T-helper 1 cell treated with Interleukin-12 subunit alpha and Interleukin-12 subunit beta and Interleukin-4 antibody, amounts not matched to agents 30 ng/mL and 1 ng/mL, for 36 hours (primary cell): ENCODE measurements at regions not wholly inside any gene's neighbourhood (a gene's known extent, or its start where the extent isn't known, plus 50 kb on each side); places are given as distances from the start of the nearest gene placed in this dataset.

Source experiments
- intact Hi-C: fragments of 100-400 bp; cut with micrococcal nuclease; formaldehyde crosslinking; loops from one replicate; pipeline ENCODE4 v1.15.1; 2024

DNA sequence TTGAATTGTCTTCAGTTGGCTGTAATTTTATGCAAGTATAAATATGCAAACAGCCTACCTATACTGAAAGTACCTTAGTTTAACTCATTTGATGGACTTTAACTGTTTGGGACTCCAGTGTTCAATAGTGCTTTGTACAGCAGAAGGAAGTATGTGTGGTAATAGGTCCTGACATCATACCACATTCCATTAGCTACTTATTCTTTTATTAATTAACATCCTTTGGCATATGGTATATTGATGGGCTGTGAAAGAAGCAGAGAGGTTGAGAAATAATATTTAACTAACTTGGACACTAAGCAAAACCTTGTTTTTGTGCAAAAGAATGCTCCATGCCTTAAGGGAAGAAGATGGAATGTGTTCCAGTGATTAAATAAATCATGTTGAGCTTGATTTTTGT is 97.6 kb upstream of the SEMA6A start:
- intact Hi-C loops, result no loop called here

DNA sequence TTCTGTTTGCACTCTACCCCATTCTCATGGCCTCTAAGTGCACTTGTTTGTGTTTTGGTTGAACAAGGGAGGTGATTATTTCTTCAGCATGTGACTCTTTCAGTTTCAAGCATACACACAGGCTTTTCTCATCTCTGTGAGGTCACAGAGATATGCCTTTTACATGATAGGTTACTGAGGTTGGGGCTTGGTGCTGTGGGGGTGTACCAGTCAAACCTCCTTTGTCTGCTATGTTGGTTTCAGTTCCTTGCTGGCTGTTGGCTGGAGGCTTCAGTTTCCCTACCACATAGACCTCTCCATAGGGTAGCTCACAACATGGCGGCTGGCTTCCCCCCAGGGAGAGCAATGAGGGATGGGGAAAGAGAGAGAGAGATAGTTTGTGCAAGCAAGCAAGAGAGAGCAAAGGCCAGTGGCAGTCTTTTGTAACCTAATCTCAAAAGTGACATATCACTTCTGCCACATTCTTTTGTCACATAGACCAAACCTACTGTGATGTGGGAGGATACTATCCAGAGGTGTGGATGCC is 96.7 kb upstream of the SEMA6A start:
- intact Hi-C loops, result no loop called here

DNA sequence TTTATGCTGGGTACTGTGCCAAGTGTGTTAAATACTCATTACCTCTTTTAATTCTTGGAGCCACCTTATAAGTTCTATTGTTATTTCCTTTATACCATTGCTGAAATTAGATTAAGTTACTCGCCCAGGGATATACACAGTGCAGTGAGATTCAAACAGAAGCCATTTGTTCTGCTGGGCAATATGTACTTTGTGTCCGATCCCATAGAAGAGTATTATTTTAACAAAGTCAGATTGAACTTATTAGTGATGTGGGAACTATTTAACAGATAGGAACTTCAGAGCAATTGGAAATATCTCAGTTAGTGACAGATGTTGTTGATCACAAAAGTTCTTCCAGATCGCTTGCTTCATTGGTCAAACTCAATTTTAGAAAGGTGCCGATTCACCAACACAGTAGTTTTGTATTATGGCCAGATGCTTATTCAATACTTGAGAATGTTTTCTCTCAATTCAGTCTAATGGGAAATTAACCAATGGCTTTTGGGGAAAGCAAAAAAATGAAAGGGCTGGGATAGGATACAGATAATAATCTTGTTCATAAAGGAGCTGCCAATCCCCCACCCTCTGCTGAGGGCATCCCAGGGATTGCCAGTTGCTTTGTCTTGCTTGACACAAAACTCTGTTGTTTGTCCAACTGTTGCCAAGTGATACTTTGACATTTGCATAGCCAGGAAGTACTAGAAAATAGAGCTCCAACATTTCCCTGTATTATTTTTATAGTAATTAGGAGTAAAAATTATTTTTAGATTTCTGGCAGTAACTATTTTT is 94.8 kb upstream of the SEMA6A start:
- intact Hi-C loops, result no loop called here

DNA sequence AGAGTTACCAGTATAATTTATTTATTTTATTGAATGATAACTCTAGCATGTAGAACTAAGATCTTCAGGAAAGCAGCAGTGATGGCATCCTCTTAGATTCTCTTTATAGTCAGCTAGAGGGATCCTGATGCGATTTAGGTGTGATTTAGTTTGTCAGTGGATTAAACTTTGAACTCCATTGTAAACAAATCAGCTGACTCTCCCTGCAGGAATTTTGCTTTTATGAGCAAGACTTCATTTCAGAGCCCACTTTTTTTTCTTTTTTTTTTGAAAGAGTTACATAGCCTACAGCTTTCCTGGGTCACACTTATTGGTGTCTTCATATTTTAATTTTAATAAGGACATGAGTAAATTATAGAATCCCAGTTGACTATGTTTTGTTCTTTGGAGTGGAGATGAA is 93.8 kb upstream of the SEMA6A start:
- intact Hi-C loops, result no loop called here

DNA sequence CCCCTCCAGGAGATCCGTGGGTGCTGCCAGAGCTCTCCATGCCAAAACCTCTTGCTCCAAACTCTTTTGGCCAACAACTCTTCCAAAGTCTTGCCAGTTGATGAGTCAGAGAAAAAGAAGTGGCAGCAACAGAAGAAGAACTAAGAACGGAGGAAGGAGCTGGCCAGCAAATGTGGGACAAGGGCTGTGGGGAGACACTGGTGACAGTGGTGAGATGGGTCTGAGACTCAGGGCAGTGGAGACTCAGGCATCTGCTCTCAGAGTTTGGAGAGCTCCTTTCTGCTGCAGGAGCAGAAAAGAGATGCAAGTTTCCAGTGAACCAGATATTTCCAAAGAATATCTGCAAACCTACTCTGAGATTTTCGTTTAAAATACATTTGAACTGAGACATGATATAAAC is 92.3 kb upstream of the SEMA6A start:
- intact Hi-C loops, result no loop called here

DNA sequence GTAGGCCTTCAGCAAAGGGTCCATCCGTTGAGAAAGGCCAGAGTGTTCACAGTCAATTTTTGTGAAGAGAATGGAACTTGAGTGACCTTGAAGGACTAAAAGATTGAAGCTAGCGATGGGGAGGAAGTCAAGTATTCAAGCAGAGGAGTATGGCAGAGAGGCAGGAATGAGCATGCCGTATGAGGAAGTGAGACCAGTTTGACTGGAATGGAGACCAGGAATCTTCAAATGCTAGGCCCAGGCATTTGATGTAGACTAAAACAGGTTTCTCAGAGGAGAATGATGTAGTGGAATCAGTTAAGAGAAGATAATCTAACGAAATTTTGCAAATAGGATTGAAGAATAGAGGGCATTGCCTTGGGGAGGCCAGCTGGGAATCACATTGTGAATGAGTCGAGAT is 90.4 kb upstream of the SEMA6A start:
- intact Hi-C loops, result no loop called here

DNA sequence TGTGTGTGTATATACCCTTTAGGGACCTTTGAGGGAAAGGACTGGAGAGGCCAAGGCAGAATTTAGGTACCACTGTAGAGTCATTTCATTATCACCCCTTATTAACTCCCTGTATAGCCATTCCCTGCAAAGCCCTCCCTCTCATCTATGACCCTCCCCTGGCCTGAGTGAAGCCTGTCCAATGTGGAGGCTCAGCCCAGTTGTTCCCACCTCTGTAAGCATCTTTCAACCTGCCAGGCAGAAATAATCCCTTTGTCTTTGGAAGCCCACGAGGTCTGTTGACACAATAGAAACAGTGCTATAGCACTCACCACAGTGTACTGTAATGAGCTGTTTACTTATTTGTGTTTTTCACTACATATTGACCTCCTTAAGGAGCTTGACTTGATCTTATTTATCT is 88.5 kb upstream of the SEMA6A start:
- intact Hi-C loops, result no loop called here

DNA sequence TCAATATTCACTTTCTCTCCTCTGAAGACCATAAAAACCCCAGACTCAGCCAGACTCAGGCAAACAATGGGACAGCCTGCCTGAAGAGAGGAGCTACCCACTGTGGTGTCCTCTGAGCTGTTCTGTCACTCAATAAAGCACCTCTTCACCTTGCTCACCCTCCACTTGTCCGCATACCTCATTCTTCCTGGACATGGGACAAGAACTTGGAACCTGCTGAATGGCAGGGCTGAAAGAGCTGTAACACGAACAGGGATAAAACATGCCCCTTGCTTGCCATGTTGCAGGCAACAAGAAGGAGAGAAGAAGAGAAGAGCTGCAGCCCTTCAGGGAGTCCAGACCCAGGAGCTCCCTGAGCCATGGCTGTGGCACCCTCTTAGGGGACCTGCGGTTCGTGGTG is 86.8 kb upstream of the SEMA6A start:
- intact Hi-C loops, result no loop called here

DNA sequence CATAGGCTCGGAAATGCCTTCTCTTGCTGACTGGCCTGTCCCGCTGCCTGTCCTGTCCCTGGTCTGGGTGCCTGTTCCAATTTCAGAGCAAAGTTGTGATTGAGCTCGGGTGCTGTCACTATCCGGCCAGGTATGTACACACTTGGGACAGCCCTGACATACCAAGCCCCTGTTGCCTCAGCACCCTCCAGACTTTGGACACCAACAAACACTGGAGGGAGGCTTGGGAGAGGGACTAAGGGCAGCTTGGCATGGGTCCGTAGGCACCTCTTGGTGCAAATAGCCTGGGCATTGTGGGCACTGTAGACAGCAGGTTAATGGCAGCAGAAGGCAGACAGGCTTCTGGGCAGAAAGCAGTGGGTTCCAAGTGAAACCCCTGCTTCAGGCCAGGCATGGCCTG is 86.3 kb upstream of the SEMA6A start:
- intact Hi-C loops, result no loop called here

DNA sequence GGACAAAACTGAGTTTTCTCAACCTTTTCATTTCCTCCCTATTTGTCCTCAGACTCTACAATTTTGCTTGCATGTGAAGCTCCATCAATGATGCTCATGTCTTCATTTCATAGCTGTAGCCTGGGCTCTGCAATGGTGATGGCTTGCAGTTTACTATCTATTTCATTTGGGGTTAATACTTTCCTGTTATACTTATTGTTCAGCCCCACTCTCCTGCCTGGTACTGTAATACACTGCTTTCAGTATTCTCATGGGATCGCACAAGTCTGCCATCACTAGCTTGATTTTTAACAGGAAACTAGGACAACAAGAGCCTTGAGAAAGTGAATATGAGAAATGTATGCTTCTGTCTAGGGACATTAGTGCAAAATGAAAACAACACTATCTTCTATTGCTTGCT is 84.2 kb upstream of the SEMA6A start:
- intact Hi-C loops, result no loop called here

DNA sequence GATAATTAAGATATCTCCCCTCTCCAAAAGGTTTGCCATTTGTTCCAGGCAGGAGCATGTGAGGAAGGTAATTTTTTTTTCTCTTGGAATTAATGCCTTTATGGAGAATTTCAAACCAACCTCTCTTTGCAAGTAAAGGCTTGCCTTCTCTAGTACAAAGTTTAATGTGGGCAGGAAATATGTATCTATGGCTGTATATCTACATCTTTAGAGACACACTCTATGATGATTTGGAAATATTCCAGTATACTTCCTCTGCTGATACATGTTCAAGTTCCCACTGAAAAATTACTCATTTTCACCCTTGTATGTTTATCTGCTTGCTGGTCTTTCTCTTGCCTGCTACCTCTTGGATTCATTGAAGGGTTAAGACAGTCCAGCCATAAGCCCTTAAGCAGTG is 83.5 kb upstream of the SEMA6A start:
- intact Hi-C loops, result no loop called here

DNA sequence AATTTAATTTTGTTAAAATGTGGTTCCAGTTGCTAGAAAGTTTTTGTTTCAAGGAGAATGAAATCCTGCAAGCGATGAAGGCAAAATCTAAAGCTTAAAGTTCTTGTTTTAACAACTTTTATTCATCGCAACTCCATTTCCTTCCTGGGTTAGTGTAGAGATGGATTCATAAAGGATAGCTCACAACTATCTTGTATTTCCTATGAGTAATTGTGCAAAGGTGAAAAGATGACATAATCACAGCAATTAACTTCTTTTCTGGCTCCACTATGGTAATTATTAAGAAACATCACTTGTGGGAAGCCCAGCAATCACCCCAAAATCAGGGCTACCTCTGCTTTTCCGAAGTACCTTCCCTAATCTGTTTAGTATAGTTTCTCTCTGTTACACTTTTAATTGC is 80.8 kb upstream of the SEMA6A start:
- intact Hi-C loops, result no loop called here

DNA sequence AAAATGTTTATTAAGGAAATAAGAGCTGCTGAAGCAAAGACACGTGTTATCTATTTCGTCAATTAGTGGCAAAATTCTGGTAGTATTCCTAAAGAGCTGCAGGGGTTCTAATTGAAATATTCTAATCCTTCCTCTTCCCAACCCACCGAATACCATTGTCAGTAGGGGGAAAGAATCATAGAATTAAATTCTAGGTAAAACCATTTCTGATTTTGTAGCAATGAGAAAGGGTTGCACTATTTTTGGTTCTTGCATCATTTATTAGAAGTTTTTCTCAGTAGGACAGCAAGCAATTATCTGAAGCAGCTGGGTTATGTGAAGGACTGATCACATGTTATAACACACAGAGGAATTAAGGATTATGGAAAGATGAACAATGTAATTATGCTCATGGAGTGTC is 80.3 kb upstream of the SEMA6A start:
- intact Hi-C loops, result no loop called here

DNA sequence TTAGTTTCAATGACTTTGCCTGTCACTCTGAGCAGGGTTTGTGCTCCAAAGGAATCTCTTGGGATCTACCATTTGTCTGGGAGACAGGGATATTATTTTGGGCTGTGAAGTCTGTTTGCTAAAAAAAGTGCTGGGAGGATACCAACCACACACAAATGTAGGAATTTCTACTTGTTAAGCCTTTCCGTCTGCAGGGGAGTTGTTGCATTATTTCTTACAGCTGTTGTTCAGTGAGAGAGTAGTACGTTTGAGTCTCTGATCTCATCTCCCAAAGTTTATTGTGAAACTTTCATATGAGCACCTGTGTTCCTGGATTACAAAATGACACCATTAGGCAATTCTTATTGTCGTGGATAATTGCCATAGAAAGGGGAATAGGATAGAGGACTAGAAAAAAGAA is 78.3 kb upstream of the SEMA6A start:
- intact Hi-C loops, result no loop called here

DNA sequence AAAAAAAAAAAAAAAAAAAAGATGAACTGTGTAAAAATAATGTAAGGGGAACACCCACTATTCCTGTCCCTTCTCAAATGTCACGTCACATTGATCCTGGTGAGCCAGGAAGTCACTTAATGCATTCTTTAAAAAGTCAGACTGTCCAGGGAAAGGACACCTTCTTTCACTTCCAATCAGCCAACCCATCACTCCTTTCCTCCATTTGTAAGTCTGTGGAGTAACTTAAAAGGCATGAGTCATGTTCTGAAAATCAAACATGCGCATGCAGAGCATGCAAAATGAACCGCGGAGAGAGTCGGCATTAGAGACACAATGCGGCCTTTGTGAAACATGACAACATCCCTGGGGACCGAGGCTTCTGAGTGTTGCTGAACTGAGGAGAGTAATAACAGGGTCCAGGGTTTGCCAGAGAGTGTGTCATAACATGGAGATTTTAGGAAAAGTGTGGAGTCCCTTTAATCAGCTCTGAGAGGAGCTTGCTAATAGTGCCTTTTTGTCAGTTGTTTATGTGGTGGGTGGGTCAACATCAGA is 77.6 kb upstream of the SEMA6A start:
- intact Hi-C loops, result no loop called here

DNA sequence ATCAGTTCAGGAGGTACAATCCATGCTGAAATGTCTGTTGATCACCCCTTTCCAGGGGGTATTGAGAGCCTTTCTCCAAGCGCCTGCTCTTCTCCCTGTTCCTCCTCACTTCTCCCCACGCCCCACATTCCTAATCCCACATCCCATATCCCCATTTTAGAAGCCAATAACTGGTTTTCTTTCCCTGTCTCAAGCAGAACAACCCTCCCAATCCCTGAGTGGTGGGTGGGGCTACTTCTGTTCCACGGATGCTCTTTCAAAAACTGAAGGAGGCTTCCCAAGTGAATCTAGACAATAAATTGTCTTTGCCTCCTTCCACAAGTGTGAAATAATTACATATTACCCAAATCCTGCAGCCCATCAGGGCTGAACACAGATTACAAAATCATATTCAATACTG is 77.0 kb upstream of the SEMA6A start:
- intact Hi-C loops, result no loop called here

DNA sequence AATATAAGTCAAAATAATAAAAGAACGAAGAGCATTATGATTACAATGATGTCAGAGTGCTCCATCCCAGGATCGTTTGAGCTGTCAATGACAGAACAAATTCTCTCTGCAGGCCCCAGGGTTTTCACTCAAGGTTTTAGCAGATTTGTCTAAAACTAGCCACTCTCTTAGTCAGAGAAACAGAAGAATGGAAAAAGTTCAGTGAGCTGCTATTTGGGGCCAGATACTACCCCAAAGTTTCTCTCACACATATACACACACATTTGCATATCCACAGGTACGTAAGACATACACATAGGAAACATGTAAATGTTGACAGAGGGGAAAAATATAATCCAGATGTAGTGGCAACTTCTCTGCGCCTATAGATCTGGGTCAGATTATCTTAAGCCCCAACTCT is 76.3 kb upstream of the SEMA6A start:
- intact Hi-C loops, result no loop called here

DNA sequence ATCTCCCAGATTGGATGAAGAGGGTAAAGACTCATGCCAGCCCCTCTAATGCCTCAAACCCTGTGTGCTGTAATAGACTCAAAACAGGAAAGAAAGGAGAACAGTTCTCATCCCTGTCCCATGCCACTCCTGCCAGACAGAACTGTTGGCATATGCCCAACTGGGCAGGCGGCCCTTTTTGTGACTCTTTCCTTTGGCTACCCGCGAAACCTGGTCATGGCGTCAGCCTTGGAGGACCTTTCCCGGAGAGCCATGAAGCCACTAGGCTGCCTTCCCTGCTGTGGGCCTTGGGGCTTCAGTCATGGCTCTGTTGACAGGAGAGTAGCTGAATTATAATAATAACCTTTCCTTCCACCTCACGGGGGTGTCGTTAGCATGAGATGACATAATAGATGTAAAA is 75.9 kb upstream of the SEMA6A start:
- intact Hi-C loops, result no loop called here

DNA sequence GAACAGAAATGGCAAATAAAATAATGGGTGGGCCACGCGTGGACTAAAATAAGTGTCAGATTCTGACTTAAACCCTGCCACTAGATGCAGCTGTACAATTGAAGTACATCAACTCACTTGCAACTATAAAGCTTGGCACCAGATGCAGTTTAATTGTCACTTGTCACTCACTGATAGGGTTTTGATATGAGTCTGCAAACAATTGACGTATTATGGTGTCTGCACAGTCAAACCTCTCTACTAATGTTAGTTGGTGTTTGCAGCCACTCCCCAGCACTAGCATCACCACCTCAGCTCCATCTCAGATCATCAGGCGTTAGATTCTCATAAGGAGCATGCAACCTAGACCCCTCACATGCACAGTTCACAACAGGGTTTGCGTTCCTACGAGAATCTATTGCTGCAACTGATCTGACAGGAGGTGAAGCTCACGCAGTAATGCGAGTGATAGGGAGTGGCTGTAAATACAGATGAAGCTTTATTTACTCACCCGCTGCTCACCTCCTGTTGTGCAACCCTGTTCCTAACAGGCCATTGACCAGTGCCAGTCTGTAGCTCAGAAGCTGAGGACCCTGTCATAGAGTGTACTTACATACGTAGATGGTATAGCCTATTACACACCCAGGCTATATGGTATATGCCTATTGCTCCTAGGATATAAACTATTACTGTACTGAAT is 72.1 kb upstream of the SEMA6A start:
- intact Hi-C loops, result no loop called here

DNA sequence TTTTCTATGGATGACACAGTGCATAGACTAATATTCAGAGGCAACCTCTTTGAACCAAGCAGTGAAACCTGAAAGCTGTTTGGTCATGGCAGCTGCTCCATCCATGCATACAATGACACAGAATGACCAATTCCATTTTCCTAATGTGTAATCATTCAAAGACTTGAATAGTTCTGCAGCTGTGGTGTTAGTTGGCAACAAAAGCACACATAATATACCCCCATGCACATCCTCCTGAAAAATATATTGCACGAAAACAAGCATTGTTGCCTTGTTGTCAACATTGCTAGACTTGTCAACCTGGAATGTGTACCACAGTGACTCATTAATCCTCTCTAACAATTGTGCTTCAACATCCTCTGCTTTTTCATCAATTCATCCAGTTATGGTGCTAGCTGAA is 71.0 kb upstream of the SEMA6A start:
- intact Hi-C loops, result no loop called here

DNA sequence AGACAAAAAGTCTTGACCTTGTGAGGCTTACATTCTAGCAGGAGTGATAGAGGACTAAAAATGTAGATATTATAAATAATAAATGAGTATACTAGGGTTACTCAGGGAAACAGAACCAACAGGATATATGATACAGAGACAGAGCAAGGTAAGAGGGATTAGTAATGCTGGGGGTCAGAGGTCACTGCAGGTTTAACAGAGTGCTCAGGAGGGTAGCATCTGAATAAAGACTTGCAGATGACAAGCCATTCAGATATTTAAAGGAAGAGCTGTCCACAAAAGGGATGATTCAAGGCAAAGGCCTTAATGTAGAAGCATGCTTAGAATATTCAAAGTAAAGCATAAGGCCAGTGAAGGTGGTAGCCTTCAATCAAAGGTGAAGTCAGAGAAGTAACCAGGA is 65.6 kb upstream of the SEMA6A start:
- intact Hi-C loops, result no loop called here

DNA sequence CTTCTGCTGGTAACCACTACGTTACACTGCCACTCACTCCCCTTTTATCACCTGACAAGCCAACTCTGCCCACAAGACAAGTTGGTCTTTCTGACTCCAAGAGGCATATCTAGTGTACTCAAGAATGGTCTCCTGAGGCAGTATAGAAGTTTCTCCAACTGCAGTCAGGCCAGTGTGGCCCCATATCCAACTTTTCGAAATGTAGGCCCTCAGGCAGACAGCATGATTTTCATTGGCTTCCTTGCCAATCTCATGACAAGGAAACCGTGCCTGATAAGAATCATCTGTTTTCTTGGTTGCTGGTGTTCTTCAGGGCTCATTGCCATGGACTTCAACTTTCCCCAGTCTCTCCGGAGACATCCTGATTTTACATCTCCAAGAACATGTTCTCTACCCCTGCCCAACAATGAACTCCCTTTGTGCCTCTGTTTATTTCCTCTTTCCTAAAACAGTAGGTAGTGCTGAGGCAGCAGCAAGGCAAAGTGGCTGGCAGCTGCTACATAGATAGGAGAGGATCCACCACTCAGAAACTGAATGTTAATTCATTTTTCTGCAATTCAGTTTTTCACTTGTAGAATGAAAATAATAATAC is 62.6 kb upstream of the SEMA6A start:
- intact Hi-C loops, result no loop called here
